HepG2 (cell line): ENCODE measurements at regions not wholly inside any gene's neighbourhood (a gene's known extent, or its start where the extent isn't known, plus 50 kb on each side); places are given as distances from the start of the nearest gene placed in this dataset.

Experiments
- ATAC-seq: fragments of 200-7000 bp; cut with Tn5 transposase; 3 replicates; pipeline ENCODE4 v1.9.1; 2020; ENCODE audit warnings: mild to moderate bottlenecking, moderate library complexity
- BruUV-seq: library from RNA; stranded (reverse); fragments of 400-500 nt; replicated peaks from 2 replicates; lab custom pipeline; 2021; lab: Mats Ljungman, UMichigan
- CTCF ChIA-PET: fragments of 300-600 bp; formaldehyde crosslinking; extraction: SDS; loops from one replicate; lab custom pipeline; 2021; ENCODE audit warnings: low total read pairs, inconsistent platforms, low intra/inter-chr PET ratio; lab: Yijun Ruan, JAX
- POLR2A ChIA-PET: fragments of 350-600 bp; sonication (Branson Sonifier 250); formaldehyde crosslinking; loops from one replicate; lab custom pipeline; 2020; ENCODE audit warnings: antibody characterized with exemption, inconsistent platforms; lab: Yijun Ruan, JAX
- DNase-seq: peaks from one replicate; pipeline ENCODE4 v3.0.0-alpha.2; 2015; ENCODE audit warnings: low spot score
- FAIRE-seq: peaks from 3 replicates; lab custom pipeline; 2011; peaks lifted over from hg19 to GRCh38; lab: Jason Lieb, UNC
- H2AFZ ChIP-seq: one replicate; pipeline ENCODE4 v1.6.1; 2011; ENCODE audit warnings: low read length, inconsistent platforms
- H3K27ac ChIP-seq: fragments of 300-600 bp; 3 replicates; pipeline ENCODE4 v1.8.0; 2011; ENCODE audit warnings: mixed run types, mild to moderate bottlenecking, mixed read lengths, low read length, inconsistent platforms; ENCODE audit not compliant: insufficient read depth; ENCODE audit errors: extremely low read length
- H3K27me3 ChIP-seq, 2 experiments: fragments of 200-600 bp in 1 of 2; 2 replicates in 1 of 2; 3 replicates in 1 of 2; pipeline versions ENCODE4 v1.6.0 to v1.8.0; 2011; ENCODE audit warnings: low read length in 2 of 2, mild to moderate bottlenecking in 2 of 2, moderate library complexity in 2 of 2, inconsistent platforms in 1 of 2; ENCODE audit not compliant: insufficient read depth in 2 of 2, control insufficient read depth in 1 of 2
- H3K36me3 ChIP-seq, 2 experiments: fragments of 200-600 bp in 1 of 2; replicated peaks in 1 of 2; 2 replicates in 1 of 2; 3 replicates in 1 of 2; pipeline versions ENCODE4 v1.5.1 to v1.8.0; 2011; ENCODE audit warnings: low read length in 2 of 2, inconsistent platforms in 1 of 2; ENCODE audit not compliant: insufficient read depth in 2 of 2, control insufficient read depth in 1 of 2
- H3K4me1 ChIP-seq: 2 replicates; pipeline ENCODE4 v1.5.1; 2012; ENCODE audit warnings: low read length, inconsistent platforms; ENCODE audit not compliant: insufficient read depth
- H3K4me2 ChIP-seq: 2 replicates; pipeline ENCODE4 v1.6.0; 2011; ENCODE audit warnings: low read depth, low read length, inconsistent platforms
- H3K4me3 ChIP-seq, 3 experiments: fragments of 200-600 bp in 1 of 3; sonication (generic), shearing (Covaris generic) in 1 of 3; replicated peaks in 1 of 3; 2 replicates each; pipeline ENCODE4 v1.5.1; 2011 to 2016; ENCODE audit warnings: low read length in 3 of 3, inconsistent platforms in 2 of 3, low read depth in 2 of 3, mild to moderate bottlenecking in 2 of 3, control low read depth in 1 of 3, mixed read lengths in 1 of 3; ENCODE audit not compliant: insufficient read depth in 1 of 3
- H3K79me2 ChIP-seq: one replicate; pipeline ENCODE4 v1.6.1; 2011; ENCODE audit warnings: low read length, inconsistent platforms; ENCODE audit not compliant: insufficient read depth
- H3K9ac ChIP-seq: 2 replicates; pipeline ENCODE4 v1.6.0; 2011; ENCODE audit warnings: mild to moderate bottlenecking, low read depth, low read length, inconsistent platforms; ENCODE audit not compliant: insufficient read depth
- H3K9me3 ChIP-seq: 2 replicates; pipeline ENCODE4 v1.5.1; 2012; ENCODE audit warnings: mild to moderate bottlenecking, low read length
- H4K20me1 ChIP-seq: 2 replicates; pipeline ENCODE4 v1.6.0; 2011; ENCODE audit warnings: inconsistent platforms, mild to moderate bottlenecking, low read length, moderate library complexity; ENCODE audit not compliant: insufficient read depth
- FOXA1 ChIP-seq, 2 experiments: fragments of 450-650 bp in 1 of 2; sonication (generic) in 1 of 2; formaldehyde crosslinking in 1 of 2; IDR thresholded peaks; 2 replicates each; pipeline versions ENCODE4 v1.4.0 to v1.6.1; 2016 to 2020; ENCODE audit warnings: missing genetic modification reagents in 1 of 2
- GATA4 ChIP-seq: sonication (generic); IDR thresholded peaks from 2 replicates; pipeline ENCODE4 v1.6.1; 2016; ENCODE audit warnings: antibody characterized with exemption, low read depth, borderline replicate concordance
- JUNB ChIP-seq: sonication (generic); formaldehyde crosslinking; IDR thresholded peaks from 2 replicates; pipeline ENCODE4 v1.8.0; 2022; ENCODE audit warnings: missing genetic modification reagents, mild to moderate bottlenecking, borderline replicate concordance
- WGBS: methylation state at CpG from one replicate; pipeline ENCODE4 v1.1.6; 2017; ENCODE audit warnings: low lambda C conversion rate; 5-methylcytosine and 5-hydroxymethylcytosine counted together
- in situ Hi-C: cut with HindIII; loops from 2 replicates; pipeline ENCODE4 v1.10.0; 2017; ENCODE audit warnings: low pct_unique_long_range_greater_than_20kb; ENCODE audit not compliant: extremely low pct_ligation_motif_present
- intact Hi-C: fragments of 100-400 bp; cut with micrococcal nuclease; formaldehyde crosslinking; loops from one replicate; pipeline ENCODE4 v1.10.0; 2022; ENCODE audit not compliant: unreplicated experiment
- TF ChIP-seq, protein P1 (sequence below): sonication (generic); formaldehyde crosslinking; IDR thresholded peaks from 2 replicates; pipeline ENCODE4 v1.9.0; 2021; ENCODE audit warnings: mild to moderate bottlenecking, missing genetic modification reagents
- TF ChIP-seq, protein P2 (sequence below): sonication (generic); formaldehyde crosslinking; IDR thresholded peaks from 2 replicates; pipeline ENCODE4 v1.8.0; 2022; ENCODE audit warnings: missing genetic modification reagents, mild to moderate bottlenecking, moderate library complexity, borderline replicate concordance

DNA sequence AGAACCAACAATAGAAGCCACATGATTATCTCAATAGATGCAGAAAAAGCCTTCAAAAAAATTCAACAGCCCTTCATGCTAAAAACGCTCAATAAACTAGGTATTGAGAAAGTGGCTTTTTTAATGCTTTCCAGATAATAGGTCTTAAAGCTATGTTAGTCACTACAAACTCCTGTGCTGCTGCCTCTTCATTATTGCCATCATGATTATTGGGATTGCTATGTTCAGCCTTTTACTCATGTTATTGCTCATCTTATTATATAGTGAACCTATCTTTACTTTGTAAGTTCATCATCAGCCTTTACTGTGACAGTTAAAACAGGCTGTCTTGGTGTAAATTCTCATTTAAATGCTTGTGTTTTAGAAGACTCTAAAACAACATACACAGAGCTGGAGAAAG, 1557.2 kb upstream of the ZEB2 start:
- DNase-seq: no peak
- Histone ChIP-seq H3K9ac (no peak overlapping the region), H3K36me3 (no peaks in the 10 kb centered on the region), H3K4me2 (no peak overlapping the region), H3K79me2 (no peaks in the 10 kb centered on the region), H3K27me3 (no peaks in the 10 kb centered on the region), H3K9me3 (no peaks in the 10 kb centered on the region), H3K4me3 (no peak overlapping the region), H3K4me1 (no peaks in the 10 kb centered on the region), H3K27ac (no peak overlapping the region), H2AFZ (no peak overlapping the region), H4K20me1 (no peaks in the 10 kb centered on the region)
- no peak for ATAC-seq
- in situ Hi-C loops: no loop called here
- BruUV-seq: no TSS peak
- intact Hi-C loops: no loop called here
- ChIA-PET POLR2A (no interaction called here), CTCF (no interaction called here)
- no peak for TF ChIP-seq JUNB (CRISPR knock-in tag)
- TF ChIP-seq, protein P1, sequence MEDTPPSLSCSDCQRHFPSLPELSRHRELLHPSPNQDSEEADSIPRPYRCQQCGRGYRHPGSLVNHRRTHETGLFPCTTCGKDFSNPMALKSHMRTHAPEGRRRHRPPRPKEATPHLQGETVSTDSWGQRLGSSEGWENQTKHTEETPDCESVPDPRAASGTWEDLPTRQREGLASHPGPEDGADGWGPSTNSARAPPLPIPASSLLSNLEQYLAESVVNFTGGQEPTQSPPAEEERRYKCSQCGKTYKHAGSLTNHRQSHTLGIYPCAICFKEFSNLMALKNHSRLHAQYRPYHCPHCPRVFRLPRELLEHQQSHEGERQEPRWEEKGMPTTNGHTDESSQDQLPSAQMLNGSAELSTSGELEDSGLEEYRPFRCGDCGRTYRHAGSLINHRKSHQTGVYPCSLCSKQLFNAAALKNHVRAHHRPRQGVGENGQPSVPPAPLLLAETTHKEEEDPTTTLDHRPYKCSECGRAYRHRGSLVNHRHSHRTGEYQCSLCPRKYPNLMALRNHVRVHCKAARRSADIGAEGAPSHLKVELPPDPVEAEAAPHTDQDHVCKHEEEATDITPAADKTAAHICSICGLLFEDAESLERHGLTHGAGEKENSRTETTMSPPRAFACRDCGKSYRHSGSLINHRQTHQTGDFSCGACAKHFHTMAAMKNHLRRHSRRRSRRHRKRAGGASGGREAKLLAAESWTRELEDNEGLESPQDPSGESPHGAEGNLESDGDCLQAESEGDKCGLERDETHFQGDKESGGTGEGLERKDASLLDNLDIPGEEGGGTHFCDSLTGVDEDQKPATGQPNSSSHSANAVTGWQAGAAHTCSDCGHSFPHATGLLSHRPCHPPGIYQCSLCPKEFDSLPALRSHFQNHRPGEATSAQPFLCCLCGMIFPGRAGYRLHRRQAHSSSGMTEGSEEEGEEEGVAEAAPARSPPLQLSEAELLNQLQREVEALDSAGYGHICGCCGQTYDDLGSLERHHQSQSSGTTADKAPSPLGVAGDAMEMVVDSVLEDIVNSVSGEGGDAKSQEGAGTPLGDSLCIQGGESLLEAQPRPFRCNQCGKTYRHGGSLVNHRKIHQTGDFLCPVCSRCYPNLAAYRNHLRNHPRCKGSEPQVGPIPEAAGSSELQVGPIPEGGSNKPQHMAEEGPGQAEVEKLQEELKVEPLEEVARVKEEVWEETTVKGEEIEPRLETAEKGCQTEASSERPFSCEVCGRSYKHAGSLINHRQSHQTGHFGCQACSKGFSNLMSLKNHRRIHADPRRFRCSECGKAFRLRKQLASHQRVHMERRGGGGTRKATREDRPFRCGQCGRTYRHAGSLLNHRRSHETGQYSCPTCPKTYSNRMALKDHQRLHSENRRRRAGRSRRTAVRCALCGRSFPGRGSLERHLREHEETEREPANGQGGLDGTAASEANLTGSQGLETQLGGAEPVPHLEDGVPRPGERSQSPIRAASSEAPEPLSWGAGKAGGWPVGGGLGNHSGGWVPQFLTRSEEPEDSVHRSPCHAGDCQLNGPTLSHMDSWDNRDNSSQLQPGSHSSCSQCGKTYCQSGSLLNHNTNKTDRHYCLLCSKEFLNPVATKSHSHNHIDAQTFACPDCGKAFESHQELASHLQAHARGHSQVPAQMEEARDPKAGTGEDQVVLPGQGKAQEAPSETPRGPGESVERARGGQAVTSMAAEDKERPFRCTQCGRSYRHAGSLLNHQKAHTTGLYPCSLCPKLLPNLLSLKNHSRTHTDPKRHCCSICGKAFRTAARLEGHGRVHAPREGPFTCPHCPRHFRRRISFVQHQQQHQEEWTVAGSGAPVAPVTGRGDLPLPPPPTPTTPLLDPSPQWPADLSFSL (CRISPR knock-in tag): no peak
- TF ChIP-seq, protein P2, sequence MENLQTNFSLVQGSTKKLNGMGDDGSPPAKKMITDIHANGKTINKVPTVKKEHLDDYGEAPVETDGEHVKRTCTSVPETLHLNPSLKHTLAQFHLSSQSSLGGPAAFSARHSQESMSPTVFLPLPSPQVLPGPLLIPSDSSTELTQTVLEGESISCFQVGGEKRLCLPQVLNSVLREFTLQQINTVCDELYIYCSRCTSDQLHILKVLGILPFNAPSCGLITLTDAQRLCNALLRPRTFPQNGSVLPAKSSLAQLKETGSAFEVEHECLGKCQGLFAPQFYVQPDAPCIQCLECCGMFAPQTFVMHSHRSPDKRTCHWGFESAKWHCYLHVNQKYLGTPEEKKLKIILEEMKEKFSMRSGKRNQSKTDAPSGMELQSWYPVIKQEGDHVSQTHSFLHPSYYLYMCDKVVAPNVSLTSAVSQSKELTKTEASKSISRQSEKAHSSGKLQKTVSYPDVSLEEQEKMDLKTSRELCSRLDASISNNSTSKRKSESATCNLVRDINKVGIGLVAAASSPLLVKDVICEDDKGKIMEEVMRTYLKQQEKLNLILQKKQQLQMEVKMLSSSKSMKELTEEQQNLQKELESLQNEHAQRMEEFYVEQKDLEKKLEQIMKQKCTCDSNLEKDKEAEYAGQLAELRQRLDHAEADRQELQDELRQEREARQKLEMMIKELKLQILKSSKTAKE (CRISPR knock-in tag): no peak
- no peak for TF ChIP-seq GATA4
- TF ChIP-seq FOXA1 (IDR thresholded peaks at IDR 0.05): no peak
- no peak for TF ChIP-seq FOXA1 (CRISPR knock-in tag; IDR thresholded peaks at IDR 0.05)
- WGBS: 0% methylated on average over 1 of the region's 1 CpG
- FAIRE-seq: no peak
